ENCODE measurements at regions not wholly inside any gene's neighbourhood (a gene's known extent, or its start where the extent isn't known, plus 50 kb on each side); places are given as distances from the start of the nearest gene placed in this dataset.
"Not testable (repeated sequence)": the region's sequence is repeated elsewhere in the genome, so short reads cannot be mapped to it uniquely, and the experiment has no call there.

DNA sequence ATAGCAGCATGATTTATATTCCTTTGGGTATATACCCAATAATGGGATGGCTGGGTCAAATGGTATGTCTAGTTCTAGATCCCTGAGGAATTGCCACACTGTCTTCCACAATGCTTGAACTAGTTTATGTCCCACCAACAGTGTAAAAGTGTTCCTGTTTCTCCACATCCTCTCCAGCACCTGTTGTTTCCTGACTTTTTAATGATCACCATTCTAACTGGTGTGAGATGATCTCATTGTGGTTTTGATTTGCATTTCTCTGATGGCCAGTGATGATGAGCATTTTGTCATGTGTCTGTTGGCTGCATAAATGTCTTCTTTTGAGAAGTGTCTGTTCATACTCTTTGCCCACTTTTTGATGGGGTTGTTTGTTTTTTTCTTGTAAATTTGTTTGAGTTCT, 54.0 kb upstream of the GPR89A start:
- DNase-seq, result not testable (repeated sequence)

DNA sequence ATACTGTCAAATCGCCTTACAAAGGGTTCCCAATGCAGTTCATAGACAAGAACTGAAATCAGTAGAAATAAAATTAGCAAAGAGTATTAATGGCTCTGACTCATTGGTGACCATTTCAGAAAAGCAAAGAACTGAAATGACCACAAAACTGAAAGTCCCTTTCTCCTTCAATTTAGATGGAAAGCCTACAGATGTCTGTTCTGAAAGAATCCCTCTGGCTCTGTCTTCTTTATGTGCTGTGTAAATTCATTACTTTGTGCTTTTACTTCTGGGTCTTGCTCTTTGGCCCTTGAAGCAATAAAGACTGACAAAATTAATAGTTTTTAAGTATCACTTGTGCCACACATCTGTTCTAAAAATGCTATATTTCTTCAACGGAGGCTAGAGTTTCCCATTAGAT, 62.7 kb upstream of the GPR89A start:
- DNase-seq, result no peak

DNA sequence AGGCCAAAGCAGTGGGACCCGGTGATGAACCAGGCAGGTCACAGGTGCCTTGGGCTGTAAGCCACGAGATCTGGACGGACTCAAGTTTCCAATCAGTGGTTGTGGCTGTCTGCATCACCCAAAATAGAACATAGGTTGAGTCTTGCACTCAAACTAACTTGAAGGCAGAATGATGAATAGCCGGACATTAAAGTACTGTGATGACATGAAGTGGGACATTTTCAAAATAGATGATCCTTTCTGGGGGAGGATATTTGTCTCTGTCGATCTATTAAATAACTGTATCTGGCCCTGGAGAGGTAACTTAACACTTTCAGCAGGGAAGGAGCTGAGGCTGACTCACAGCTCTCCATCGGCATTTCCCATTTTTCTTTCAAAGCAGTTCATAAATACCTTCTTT, 66.1 kb upstream of the GPR89A start:
- not testable (repeated sequence) for DNase-seq

DNA sequence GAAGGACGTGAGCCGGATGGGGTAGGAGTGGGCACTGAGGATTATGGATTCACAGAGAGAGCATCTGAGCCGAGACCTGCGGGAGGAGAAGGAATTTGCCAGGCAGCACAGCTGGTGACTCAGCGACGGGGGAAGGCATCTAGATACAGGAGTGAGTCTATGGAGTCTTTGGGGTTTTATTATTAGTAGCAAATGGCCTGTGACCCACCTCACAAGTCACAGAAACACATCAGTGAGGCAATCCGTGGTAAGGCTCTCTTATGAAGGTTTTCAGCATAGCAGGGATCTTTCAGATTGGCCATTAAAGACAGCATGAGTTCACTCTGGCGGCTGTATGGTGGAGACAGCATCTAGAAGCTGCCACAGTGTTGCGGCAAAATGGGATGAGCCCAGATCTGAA, 66.5 kb upstream of the GPR89A start:
- not testable (repeated sequence) for DNase-seq

DNA sequence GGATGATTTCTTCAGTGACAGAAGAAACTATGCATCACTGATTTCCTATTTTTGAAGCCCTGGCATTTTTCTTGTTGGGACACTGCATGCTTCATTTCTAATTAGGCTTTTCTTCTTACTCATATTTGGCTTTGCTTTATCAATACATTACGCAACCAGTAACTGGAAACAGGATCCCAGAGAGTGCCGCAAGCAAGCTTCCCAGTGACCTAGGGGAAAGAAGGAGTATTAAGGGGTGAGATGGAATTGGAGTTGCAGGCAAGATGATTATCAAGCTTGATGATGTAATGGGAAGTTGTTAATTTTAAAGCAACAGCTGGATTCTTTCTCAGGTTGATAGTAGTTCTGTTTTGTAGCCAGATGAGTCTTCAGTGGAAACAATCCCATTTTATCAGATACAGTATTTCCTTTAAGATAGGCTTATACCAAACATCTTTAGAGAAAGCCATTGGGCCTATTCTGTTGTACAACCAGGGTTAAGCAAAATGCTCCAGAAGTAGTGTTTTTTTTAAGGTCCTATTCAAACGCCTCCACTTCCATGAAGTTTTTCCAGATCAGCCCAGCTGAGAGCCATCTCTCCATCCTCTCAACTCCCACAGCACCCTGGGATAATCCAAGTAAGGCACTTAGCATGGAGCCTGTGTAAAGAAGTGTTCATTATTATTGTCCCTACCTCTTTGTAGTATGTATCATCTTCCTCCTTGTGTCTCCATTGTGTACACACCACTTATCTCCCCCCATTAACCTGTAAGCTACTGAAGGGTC, 69.5 kb upstream of the GPR89A start:
- not testable (repeated sequence) for DNase-seq

DNA sequence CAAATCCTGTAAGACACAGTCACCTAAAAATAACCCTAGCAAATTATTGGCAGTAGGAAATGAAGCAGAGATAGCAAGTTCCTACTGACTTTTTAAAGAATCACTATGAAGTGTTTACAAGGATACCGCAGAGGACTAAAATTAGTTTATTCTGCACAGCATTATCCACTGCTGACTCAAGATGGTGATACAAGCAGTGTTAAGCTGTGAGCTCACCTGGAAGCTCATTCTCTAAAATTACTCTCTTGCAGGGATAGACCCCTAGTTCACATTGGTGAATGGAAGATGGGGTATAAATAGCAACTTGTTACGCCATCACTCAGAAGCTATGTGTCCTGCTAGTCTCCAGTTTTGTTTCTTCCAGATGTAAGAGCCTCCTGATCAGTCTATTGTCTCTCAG, 70.8 kb upstream of the GPR89A start:
- not testable (repeated sequence) for DNase-seq

DNA sequence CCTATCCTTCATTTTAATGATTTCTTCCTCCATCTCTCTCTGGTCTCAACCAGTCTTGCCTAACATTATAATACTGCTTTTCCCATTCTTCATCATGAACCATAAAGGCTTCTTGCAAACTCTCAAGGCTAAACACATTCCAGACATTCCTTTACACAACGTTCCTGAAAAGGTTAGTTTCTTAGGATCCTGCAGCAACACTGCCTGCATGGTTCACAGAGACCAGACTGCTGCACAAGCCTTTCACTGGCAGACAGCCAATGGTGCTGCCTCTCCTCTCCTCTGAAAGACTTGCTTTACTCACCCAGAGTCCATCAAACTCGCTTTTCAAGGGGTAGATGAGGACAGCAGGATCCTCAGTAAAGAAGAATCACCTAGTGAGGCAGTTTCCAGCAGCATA, 72.3 kb upstream of the GPR89A start:
- peak; percentile 32 for DNase-seq

DNA sequence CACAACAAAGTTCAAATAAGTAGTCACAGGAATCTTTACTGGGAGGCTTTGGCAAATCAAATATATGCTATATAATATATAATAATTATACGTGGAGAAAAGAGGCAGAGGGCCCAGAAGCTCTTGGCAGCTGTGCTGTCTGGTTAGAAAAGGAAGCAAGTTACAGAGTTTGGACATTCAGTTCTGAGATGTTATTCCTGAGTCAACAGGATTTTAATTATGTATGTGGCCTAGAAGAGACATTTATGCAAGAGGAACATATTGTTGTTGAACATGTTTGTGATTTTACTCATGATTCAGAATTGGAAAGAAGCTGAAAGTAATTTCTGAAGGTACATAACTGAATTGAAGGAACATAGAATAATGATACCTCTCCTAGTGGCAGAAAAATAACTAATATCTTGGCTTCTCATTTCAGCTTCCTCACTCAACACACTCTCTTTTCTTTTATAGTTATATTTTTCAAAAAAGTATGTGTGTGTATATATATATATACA, 79.7 kb upstream of the GPR89A start:
- DNase-seq, result not testable (repeated sequence)

DNA sequence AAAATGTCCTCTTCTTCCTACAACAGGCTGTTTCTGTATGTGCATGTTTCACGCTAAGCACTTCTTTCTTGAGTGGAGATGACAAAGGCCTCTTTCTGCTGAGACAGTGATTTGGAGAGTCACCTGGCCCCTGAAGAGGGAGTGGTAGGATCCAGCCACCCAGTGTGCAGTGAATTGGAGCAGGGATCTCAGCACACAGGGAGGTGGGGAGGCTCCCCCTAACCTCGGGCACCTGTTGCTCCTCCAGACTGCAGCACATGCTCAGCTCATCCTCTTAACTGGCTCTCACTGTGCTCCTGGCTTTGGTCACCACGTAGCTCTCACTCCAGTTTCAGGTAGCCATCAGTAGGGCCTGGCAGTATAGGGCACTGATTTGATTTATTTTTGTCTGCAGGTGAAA, 87.6 kb upstream of the GPR89A start:
- DNase-seq, result not testable (repeated sequence)

DNA sequence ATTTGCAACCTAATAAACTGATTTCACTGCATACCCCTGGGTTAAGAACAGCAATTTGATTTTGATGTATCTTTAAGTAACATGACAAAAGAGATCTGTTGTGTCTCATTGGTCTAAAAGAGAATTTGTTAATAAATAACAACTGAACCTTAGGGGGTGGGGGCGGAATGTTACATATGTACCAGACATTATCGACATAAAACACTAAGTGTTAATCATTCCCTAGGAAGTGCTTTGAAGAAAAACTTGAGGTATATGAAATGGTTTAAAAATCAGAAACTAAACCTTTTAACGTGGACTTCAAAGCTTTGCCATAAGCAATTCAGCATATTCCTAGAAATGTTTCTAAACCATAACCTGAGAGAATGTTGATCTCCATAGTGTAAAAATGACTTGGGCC, 88.5 kb upstream of the GPR89A start:
- DNase-seq, result not testable (repeated sequence)

DNA sequence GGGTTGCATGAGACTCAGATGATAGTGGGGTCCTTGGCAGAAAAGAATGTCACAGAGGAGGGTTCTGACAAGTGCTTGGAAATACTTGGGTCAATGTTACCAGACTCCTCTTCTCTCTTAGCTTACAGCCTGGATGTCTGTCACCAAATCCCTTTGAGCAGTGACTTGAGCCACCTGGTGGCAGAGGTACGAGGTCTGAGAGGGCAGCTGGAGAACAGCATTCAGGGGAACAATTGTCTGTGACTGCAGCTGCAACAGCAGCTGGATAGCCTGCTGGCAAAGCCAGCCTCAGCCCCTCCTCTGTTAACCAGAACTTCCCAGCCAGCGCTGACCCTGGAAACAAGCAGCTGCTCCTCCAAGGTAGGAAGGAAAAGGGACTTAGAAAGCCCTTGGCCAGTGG, 87.6 kb upstream of the NBPF20 start:
- not testable (repeated sequence) for DNase-seq

DNA sequence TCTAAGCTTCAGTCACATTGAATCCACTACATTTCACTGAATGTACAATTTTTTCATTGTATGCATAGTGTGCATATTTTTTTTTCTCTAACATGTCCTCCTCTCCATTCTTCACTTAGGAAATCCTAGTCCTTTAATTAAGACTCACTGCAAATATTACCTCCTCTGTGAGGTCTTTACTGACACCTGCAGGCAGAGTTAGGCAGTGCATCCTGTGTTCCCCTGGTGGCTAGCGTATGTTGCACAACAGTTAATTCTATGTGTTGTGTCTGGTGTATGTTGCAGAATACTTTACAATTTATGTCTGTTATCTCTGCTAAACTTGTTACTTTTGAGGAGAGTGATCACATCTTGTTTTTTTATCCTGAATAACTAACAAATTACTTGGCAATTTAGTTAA, 82.7 kb upstream of the NBPF20 start:
- DNase-seq, result not testable (repeated sequence)

DNA sequence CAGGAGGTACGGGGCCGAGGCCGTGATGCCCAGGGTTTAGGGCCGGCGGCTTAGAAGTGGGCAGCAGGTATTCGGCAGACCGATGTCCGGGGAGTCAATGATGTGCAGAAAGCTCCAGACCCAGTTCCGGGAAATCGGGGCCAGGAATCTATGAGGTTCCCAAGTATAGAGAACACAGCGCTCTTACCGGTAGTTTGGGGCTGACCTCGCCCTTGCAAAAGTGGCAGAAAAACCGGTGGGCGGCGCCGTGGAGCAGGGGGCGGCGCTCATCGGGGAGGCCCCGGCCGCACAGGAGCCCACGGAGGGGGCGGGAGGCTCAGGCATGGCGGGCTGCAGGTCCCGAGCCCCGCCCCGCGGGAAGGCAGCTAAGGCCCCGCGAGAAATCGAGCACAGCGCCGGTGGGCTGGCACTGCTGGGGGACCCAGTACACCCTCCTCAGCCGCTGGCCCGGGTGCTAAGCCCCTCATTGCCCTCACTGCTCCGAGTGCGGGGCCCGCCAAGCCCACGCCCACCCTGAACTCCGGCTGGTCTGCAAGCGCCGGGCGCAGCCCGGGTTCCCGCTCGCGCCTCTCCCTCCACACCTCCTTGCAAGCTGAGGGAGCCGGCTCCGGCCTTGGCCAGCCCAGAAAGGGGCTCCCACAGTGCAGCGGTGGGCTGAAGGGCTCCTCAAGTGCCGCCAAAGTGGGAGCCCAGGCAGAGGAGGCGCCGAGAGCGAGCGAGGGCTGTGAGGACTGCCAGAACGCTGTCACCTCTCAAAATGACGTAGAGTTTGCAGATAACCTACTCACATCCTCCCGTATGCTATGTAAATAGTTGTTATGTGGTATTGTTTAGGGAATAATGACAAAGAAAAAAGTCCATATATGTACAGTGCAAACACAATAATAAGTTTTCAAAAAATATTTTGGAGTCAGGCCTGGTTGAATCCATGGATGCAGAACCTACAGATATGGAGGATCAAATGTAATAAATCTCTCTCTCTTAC, 80.6 kb upstream of the NBPF20 start:
- not testable (repeated sequence) for DNase-seq

DNA sequence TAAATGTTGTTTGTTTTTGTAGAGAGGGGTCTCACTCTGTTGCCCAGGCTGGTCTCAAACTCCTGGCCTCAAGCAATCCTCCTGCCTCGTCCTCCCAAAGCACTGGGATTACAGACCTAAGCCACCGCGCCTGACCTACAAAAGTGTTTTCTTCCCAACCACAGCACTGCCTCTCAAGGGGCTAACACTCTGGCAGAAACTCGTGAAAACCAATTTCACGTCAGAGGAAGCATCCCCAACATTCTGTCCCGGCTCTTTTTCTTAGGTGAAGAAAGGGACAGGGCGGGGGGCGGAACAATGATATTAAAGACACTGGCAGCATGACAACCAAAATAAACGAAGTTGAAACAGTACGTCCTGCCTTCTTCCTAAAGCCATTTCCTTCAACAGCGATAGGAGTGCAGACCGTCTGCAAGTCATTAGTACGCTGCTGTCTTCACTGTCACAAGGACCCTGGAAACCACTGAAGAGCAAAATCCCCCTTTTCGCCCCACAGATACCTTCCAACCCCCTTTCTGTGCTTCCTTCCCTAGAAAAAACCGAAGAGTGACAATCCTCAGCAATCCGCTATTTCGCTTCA, 79.5 kb upstream of the NBPF20 start:
- not testable (repeated sequence) for DNase-seq

DNA sequence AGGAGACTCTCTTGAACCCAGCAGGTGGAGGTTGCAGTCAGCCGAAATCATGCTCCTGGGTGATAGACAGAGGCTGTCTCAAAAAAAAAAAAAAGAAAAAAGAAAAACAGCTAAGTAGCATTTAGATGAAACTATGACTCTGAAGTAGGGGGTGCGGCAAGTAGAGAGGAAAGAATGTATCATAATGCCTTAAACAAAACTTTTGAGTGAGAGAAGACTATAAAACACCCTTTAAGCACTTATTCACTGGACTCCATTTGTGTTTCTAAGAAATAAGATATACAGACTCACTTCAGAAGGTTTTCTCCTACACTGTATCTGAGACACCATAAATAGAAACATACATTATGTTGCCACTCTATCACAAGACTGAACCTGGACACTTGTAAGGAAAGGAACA, 78.9 kb upstream of the NBPF20 start:
- not testable (repeated sequence) for DNase-seq

DNA sequence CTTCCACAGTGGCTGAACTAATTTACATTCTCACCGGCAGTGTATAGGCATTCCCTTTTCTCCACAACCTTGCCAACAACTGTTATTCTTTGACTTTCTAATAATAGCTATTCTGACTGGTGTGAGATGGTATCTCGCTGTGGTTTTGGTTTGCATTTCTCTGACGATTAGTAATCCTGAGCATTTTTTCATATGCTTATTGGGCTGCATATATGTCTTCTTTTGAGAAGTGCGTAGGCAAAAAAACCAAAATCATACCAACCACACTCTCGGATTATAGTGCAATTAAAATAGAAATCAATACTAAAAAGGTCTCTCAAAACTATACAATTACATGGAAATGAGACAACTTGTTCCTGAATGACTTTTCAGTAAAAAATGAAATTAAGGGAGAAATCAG, 74.8 kb upstream of the NBPF20 start:
- DNase-seq, result not testable (repeated sequence)

DNA sequence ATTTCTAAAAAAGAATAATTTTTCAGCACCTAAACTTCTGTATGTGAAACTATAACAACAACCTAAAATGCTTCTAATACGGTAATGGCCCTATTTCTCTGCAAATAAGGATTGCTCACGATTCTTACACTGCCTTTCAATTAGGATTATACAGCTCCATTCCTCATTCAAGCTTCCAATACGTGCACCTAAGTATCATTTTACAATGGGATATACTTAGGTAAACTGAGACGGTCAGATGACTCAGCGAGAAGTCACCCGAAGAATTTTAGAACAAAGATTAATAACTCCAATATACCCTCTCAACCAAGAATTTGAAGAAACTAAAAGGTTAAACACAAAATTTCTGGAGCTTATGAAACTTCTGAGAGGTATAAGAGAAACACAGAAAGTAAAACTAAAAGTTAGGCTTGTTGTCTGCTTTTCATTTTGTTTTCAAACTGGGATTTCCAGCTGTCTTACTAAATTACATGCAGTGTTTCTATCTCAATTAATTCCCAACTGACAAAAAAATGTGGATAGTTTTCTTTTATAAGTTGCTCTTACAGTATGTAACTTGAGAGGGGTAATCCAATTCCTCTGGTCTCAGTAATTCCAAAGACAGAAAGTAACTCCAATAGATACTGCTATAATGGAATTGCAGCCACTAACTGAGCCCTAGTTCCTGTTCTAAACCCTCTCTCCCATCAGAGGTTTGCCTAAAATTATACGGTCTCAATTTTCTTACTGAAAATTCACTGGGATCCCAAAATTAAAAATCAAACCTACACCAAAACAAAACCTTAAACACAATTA, 69.9 kb upstream of the NBPF20 start:
- DNase-seq, result not testable (repeated sequence)

DNA sequence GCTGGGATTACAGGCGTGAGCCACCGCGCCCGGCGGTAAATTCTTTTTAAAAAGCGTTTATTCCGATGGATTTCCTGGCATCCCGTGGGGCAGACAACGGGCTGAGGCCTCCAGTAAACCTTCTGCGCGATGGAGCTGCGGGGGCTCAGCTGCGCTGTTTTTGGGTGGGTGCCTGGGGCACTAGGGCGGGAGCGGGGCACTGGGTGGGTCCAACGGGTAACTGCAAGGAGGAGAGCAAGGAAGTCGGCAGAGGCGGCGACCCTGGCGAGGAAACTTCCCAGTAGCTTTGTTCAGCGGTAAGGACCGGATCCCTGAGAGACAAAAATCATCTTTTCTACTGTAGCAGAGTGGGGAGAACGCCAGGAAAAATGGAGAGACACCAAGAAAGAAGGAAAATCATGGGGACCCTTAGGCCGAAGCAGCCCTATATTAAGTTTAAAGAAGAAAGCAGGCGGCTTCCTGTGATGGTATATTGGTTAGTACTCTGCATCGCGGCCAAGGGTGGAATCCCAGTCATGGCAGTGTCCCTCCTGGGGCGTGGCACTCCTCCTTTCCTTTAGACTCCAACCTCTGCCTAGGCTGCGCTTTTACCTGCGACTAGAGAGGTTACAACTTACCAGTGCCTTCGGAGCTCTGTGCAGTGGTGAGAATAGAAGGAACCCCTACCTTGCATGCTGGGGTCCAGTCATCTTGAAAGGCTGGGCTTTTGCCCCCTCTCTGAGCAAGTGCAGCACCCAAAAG, 63.0 kb upstream of the NBPF20 start:
- not testable (repeated sequence) for DNase-seq

DNA sequence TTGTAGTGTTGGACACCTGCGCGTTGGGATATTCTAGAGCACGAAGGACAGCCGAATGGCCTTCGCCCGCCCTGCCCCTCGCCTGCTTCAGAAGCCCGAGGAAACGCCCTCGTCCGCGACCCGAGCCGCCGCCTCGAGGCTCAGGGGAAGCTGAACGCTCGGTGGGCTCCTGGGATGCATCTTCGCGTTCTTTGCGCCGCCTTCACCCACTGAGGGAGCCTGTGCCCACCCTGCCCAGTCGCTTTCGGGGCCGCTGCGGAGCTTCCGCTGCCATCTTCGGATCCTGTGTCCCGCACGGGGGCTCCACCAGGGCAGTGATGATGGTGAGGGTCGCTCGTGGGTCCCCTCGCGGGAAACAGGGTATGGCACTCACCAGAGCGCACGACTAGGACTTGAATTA, 61.8 kb upstream of the NBPF20 start:
- not testable (repeated sequence) for DNase-seq

DNA sequence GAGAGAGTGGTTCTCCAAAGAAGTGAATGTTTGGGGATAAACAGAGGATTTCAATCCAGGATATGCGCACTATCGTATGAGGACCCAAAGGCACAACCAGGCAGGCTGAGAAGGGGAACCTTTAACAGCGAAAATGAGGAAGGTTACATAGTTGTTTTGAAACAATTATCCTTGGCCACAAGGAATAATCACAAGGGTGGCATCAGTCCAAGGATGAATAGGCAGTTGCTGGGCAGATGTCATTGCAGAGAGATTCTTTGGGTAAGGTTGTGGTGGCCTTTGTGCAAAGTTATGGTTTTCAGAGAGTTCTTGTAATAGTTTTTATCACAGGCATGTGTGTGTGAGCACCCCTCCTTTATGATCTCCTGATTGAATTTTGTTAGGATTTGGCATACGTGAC, 58.9 kb upstream of the NBPF20 start:
- not testable (repeated sequence) for DNase-seq

DNA sequence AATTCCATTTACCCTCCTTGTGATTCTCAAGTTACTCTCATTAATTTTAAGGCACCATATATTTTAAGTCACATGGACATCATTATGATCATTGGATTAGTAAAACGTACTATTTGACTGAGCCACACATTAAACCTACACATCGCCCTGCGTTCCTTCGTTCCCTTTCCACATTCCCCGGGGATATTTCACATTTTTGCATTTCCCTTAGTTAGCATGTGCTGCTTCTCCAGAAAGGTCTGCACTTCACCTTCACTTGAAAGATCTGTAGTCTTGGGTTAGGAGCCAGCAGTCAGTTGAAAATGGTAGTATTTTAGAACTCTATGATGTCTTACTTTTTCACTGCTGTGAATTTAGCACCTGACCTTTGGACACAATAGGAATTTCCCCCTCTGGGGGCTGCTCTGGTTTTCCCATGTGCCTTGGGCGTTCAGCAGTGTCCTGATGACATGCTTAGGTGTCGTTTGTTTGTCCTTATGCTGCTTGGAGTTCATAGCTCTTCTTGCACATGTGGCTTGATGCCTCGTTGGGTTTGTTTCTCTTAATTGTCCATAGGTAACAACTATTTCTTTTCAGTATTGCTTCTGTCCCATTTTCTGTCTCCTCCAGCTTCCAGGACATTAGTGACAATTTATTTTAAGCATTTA, 56.9 kb upstream of the NBPF20 start:
- not testable (repeated sequence) for DNase-seq
